GM12872 (cell line): ENCODE measurements at regions not wholly inside any gene's neighbourhood (a gene's known extent, or its start where the extent isn't known, plus 50 kb on each side); places are given as distances from the start of the nearest gene placed in this dataset.

Source experiments
- CTCF ChIP-seq: IDR thresholded peaks from 3 replicates; pipeline ENCODE4 v1.5.1; 2011; ENCODE audit warnings: low read depth, mild to moderate bottlenecking, low read length, moderate library complexity; ENCODE audit not compliant: insufficient read depth

- TF ChIP-seq CTCF = no peak
These were observed 99.1 kb upstream of the HES1 start for GRCh38 chr3:194036842-194037241.

GRCh38 chr3:194038960-194039359 is 97.0 kb upstream of the HES1 start:
- no peak for TF ChIP-seq CTCF

- no peak for TF ChIP-seq CTCF
These were observed 95.3 kb upstream of the HES1 start for GRCh38 chr3:194040516-194041273.

GRCh38 chr3:194042927-194043326 is 93.0 kb upstream of the HES1 start:
- no peak for TF ChIP-seq CTCF

- TF ChIP-seq CTCF = no peak
These were observed 92.4 kb upstream of the HES1 start for GRCh38 chr3:194043516-194043915.

- no peak for TF ChIP-seq CTCF
These were observed 90.7 kb upstream of the HES1 start for GRCh38 chr3:194045289-194045688.

GRCh38 chr3:194045919-194046318 is 90.0 kb upstream of the HES1 start:
- no peak for TF ChIP-seq CTCF
